ENCODE measurements at regions not wholly inside any gene's neighbourhood (a gene's known extent, or its start where the extent isn't known, plus 50 kb on each side); places are given as distances from the start of the nearest gene placed in this dataset.
A peak's percentile ranks its signal among the peaks of the same experiment; 100 is the strongest.
"Not testable (repeated sequence)": the region's sequence is repeated elsewhere in the genome, so short reads cannot be mapped to it uniquely, and the experiment has no call there.

GRCh38 chr5:101260857-101261256, 357.8 kb upstream of the ST8SIA4 start:
- Mint-ChIP-seq H3K27ac (no peak overlapping the region), H3K27me3 (peaks cover 4% of the 10 kb centered on the region), H3K9me3 (ENCODE audit: low read depth) (no peaks in the 10 kb centered on the region), H3K4me1 (no peaks in the 10 kb centered on the region), H3K36me3 (ENCODE audit: low read depth) (no peaks in the 10 kb centered on the region), H3K4me3 (no peak overlapping the region)
- intact Hi-C loops (cut with DNase I, micrococcal nuclease) = no loop called here
- ChIA-PET CTCF (interaction anchor here (0.6 kb wide), 1 partner anchor 742 kb away, joined by 3 read pairs; no protein-coding TSS in a partner anchor), POLR2A (no interaction called here)
- DNase-seq = no peak
- no peak for ATAC-seq

GRCh38 chr5:101253096-101253495, 350.0 kb upstream of the ST8SIA4 start:
- Mint-ChIP-seq H3K27me3 (peaks cover 3% of the 10 kb centered on the region), H3K36me3 (ENCODE audit: low read depth) (no peaks in the 10 kb centered on the region), H3K4me3 (no peak overlapping the region), H3K4me1 (no peaks in the 10 kb centered on the region), H3K9me3 (ENCODE audit: low read depth) (no peaks in the 10 kb centered on the region), H3K27ac (no peak overlapping the region)
- ChIA-PET POLR2A (no interaction called here), CTCF (no interaction called here)
- DNase-seq = no peak
- intact Hi-C loops (cut with DNase I, micrococcal nuclease) = no loop called here
- ATAC-seq = no peak

- ATAC-seq (no peak), DNase-seq (no peak)
- ChIA-PET POLR2A (no interaction called here), CTCF (no interaction called here)
- intact Hi-C loops (cut with DNase I, micrococcal nuclease) = no loop called here
- Mint-ChIP-seq H3K27me3 (peaks cover 6% of the 10 kb centered on the region), H3K4me1 (no peaks in the 10 kb centered on the region), H3K27ac (no peak overlapping the region), H3K9me3 (ENCODE audit: low read depth) (peaks cover 2% of the 10 kb centered on the region), H3K4me3 (no peak overlapping the region), H3K36me3 (ENCODE audit: low read depth) (no peaks in the 10 kb centered on the region)
Observed at GRCh38 chr5:101244621-101245020, 341.5 kb upstream of the ST8SIA4 start.

DNA sequence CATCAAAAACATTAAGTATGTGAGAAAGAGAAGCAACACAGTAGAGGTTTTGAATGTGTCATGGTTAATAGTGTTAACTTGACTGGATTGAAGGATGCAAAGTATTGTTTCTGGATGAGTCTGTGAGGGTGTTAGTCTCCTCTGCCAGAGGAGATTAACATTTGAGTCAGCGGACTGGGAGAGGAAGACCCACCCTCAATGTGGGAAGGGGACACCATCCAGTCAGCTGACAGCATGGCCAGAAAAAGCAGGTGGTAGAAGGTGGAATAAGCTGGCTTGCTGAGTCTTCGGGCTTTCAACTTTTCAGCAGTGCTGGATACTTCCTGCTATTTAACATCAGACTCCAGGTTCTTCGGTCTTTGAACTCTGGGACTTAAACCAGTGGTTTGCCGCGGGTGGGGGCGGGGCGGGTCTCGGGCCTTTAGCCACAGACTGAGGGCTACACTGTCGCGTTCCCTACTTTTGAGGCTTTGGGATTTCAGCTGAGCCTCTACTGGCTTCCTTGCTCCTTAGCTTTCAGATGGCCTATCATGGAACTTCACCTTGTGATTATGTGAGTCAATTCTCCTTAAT, 309.9 kb upstream of the ST8SIA4 start:
- H3K27me3 Mint-ChIP-seq = peaks cover 5% of the 10 kb centered on the region
- H3K27ac Mint-ChIP-seq = no peak overlapping the region
- no peaks in the 10 kb centered on the region for H3K9me3 Mint-ChIP-seq (ENCODE audit: low read depth)
- ChIA-PET POLR2A (no interaction called here), CTCF (no interaction called here)
- H3K36me3 Mint-ChIP-seq (ENCODE audit: low read depth) = no peaks in the 10 kb centered on the region
- H3K4me1 Mint-ChIP-seq = no peaks in the 10 kb centered on the region
- intact Hi-C loops (cut with DNase I, micrococcal nuclease) = no loop called here
- no peak overlapping the region for H3K4me3 Mint-ChIP-seq
- ATAC-seq (no peak), DNase-seq (no peak)

DNA sequence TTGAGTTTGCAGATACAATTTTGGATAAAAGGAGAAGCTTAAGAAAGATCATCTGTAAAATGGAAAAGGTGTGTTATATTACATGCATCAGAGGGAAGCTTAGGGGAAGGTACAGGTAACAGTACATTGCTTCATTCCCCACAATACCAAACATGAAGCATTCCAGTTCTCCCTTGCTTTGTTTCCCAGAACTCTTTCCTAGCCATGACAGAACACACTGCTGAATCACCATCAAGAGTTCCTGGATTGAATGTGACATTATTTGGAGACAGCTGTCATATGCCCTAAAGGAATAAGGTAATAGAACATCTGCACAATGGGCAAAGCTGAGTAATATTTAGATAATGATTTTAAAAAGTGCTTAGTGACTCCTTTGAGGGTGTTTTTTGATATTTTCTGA, 303.5 kb upstream of the ST8SIA4 start:
- ChIA-PET CTCF (no interaction called here), POLR2A (no interaction called here)
- H3K27me3 Mint-ChIP-seq = peaks cover 7% of the 10 kb centered on the region
- no peak overlapping the region for H3K4me3 Mint-ChIP-seq
- no peaks in the 10 kb centered on the region for H3K9me3 Mint-ChIP-seq (ENCODE audit: low read depth)
- no peaks in the 10 kb centered on the region for H3K36me3 Mint-ChIP-seq (ENCODE audit: low read depth)
- DNase-seq (no peak), ATAC-seq (no peak)
- no peaks in the 10 kb centered on the region for H3K4me1 Mint-ChIP-seq
- intact Hi-C loops (cut with DNase I, micrococcal nuclease) = no loop called here
- H3K27ac Mint-ChIP-seq = no peak overlapping the region

GRCh38 chr5:101205065-101205464, 302.0 kb upstream of the ST8SIA4 start:
- POLR2A ChIA-PET; ATAC-seq; H3K36me3 Mint-ChIP-seq (ENCODE audit: low read depth); CTCF ChIA-PET; intact Hi-C loops (cut with DNase I, micrococcal nuclease); H3K9me3 Mint-ChIP-seq (ENCODE audit: low read depth); H3K27me3 Mint-ChIP-seq; H3K4me3 Mint-ChIP-seq; H3K27ac Mint-ChIP-seq; H3K4me1 Mint-ChIP-seq; DNase-seq: not testable (repeated sequence)

- POLR2A ChIA-PET; DNase-seq; H3K36me3 Mint-ChIP-seq (ENCODE audit: low read depth); intact Hi-C loops (cut with DNase I, micrococcal nuclease); H3K27me3 Mint-ChIP-seq; CTCF ChIA-PET; H3K27ac Mint-ChIP-seq; H3K4me3 Mint-ChIP-seq; H3K4me1 Mint-ChIP-seq; ATAC-seq: not testable (repeated sequence)
- H3K9me3 Mint-ChIP-seq (ENCODE audit: low read depth) = peaks cover 11% of the 10 kb centered on the region
Observed at GRCh38 chr5:101180365-101180764, 277.3 kb upstream of the ST8SIA4 start.

DNA sequence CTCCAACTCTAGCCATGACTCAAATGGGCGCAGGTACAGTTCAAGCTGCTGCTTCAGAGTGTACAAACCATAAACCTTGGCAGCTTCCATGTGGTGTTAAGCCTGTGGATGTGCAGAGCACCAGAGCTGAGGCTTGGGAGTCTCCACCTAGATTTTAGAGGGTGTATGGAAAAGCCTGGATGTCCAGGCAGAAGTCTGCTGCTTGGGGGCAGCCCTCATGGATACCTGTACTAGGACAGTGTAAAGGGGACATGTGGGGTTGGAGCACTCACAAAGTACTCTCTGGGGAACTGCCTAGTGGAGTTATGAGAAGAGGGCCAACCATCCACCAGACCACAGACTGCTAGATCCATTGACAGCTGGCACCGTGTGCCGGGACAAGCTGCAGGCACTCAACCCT, 273.5 kb upstream of the ST8SIA4 start:
- peaks cover 11% of the 10 kb centered on the region for H3K9me3 Mint-ChIP-seq (ENCODE audit: low read depth)
- intact Hi-C loops (cut with DNase I, micrococcal nuclease) = no loop called here
- no peak overlapping the region for H3K27ac Mint-ChIP-seq
- ChIA-PET CTCF (interaction anchor here (0.9 kb wide), 1 partner anchor 14 kb away, joined by 3 read pairs; no protein-coding TSS in a partner anchor), POLR2A (no interaction called here)
- ATAC-seq = no peak
- H3K4me3 Mint-ChIP-seq = no peak overlapping the region
- no peak for DNase-seq
- no peaks in the 10 kb centered on the region for H3K36me3 Mint-ChIP-seq (ENCODE audit: low read depth)
- no peaks in the 10 kb centered on the region for H3K27me3 Mint-ChIP-seq
- H3K4me1 Mint-ChIP-seq = no peaks in the 10 kb centered on the region

DNA sequence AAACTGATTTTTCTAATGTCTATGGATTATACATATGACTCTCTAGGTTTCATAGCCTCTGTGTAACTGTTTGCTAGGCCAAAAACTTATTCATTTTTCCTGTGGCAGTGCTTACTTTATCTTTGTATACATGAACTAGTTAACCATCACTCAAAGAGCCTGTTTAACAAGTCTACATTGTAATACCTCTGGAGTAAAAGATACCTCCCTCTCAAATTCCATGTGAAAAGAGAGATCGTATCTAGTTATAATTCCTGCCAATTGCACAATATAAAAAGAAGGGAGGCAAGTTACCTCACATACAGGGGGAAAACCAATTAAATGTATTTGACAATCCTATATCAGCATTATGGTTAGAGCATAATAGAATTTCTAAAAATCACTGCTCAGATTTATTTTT, 271.9 kb upstream of the ST8SIA4 start:
- DNase-seq (no peak), ATAC-seq (no peak)
- H3K27me3 Mint-ChIP-seq = no peaks in the 10 kb centered on the region
- no peak overlapping the region for H3K27ac Mint-ChIP-seq
- H3K36me3 Mint-ChIP-seq (ENCODE audit: low read depth) = no peaks in the 10 kb centered on the region
- no peak overlapping the region for H3K4me3 Mint-ChIP-seq
- intact Hi-C loops (cut with DNase I, micrococcal nuclease) = no loop called here
- H3K9me3 Mint-ChIP-seq (ENCODE audit: low read depth) = peaks cover 11% of the 10 kb centered on the region
- CTCF ChIA-PET = interaction anchor here (1.0 kb wide), 1 partner anchor 11 kb away, joined by 3 read pairs; no protein-coding TSS in a partner anchor
- H3K4me1 Mint-ChIP-seq = no peaks in the 10 kb centered on the region
- POLR2A ChIA-PET = no interaction called here

DNA sequence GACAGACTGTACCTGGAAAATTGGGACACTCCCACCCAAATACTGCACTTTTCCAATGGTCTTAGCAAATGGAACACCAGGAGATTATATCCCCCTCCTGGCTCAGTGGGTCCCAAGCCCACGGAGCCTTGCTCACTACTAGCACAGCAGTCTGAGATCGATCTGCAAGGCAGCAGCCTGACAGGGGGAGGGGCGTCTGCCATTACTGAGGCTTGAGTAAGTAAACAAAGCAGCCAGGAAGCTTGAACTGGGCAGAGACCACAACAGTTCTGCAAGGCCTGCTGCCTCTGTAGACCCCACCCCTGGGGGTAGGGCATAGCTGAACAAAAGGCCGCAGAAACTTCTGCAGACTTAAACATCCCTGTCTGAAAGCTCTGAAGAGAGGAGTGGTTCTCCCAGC, 260.0 kb upstream of the ST8SIA4 start:
- CTCF ChIA-PET = interaction anchor here (1.2 kb wide), 1 partner anchor 13 kb away, joined by 3 read pairs; no protein-coding TSS in a partner anchor
- intact Hi-C loops (cut with DNase I, micrococcal nuclease) = no loop called here
- no peak for ATAC-seq
- Mint-ChIP-seq H3K4me1 (no peaks in the 10 kb centered on the region), H3K27me3 (peaks cover 7% of the 10 kb centered on the region), H3K4me3 (no peak overlapping the region), H3K27ac (no peak overlapping the region), H3K9me3 (ENCODE audit: low read depth) (peaks cover 2% of the 10 kb centered on the region), H3K36me3 (ENCODE audit: low read depth) (no peaks in the 10 kb centered on the region)
- no peak for DNase-seq
- POLR2A ChIA-PET = no interaction called here

- ChIA-PET POLR2A (no interaction called here), CTCF (no interaction called here)
- Mint-ChIP-seq H3K9me3 (ENCODE audit: low read depth) (no peaks in the 10 kb centered on the region), H3K4me1 (no peaks in the 10 kb centered on the region), H3K4me3 (no peak overlapping the region), H3K27me3 (peaks cover 4% of the 10 kb centered on the region), H3K27ac (no peak overlapping the region), H3K36me3 (ENCODE audit: low read depth) (peaks cover 2% of the 10 kb centered on the region)
- ATAC-seq (no peak), DNase-seq (no peak)
- intact Hi-C loops (cut with DNase I, micrococcal nuclease) = no loop called here
Observed at GRCh38 chr5:101160002-101160401, 256.9 kb upstream of the ST8SIA4 start.

GRCh38 chr5:101159006-101159405, 255.9 kb upstream of the ST8SIA4 start:
- H3K9me3 Mint-ChIP-seq (ENCODE audit: low read depth) = no peaks in the 10 kb centered on the region
- POLR2A ChIA-PET = no interaction called here
- no peak for ATAC-seq

DNA sequence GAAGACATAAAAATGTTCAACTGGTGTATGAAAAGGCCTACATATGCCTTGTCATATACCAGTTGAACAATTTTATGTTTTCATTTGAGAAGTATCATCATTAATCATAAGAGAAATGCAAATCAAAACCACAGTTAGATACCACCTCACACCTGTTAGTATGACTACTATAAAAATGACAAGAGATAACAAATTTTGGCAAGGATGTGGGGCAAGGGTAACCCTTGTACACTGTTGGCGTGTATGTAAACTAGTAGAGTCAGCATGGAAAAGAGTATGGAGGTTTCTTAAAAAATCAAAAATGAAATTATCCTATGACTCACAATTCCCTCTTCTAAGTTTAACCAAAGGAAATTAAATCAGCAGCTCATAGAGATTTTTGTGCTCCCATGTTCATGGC, 250.4 kb upstream of the ST8SIA4 start:
- no peaks in the 10 kb centered on the region for H3K9me3 Mint-ChIP-seq (ENCODE audit: low read depth)
- H3K36me3 Mint-ChIP-seq (ENCODE audit: low read depth) = peaks cover 2% of the 10 kb centered on the region
- H3K27ac Mint-ChIP-seq = no peak overlapping the region
- intact Hi-C loops (cut with DNase I, micrococcal nuclease) = no loop called here
- H3K4me3 Mint-ChIP-seq = no peak overlapping the region
- peak; percentile 83 for ATAC-seq
- CTCF ChIA-PET = no interaction called here
- no peaks in the 10 kb centered on the region for H3K27me3 Mint-ChIP-seq
- H3K4me1 Mint-ChIP-seq = peaks cover 5% of the 10 kb centered on the region
- POLR2A ChIA-PET = no interaction called here
- peak; percentile 8 for DNase-seq

More at GRCh38 chr5:101159006-101159405, 255.9 kb upstream of the ST8SIA4 start:
- peaks cover 2% of the 10 kb centered on the region for H3K36me3 Mint-ChIP-seq (ENCODE audit: low read depth)
- no peak overlapping the region for H3K27ac Mint-ChIP-seq
- intact Hi-C loops (cut with DNase I, micrococcal nuclease) = no loop called here
- H3K27me3 Mint-ChIP-seq = peaks cover 4% of the 10 kb centered on the region
- H3K4me3 Mint-ChIP-seq = no peak overlapping the region
- CTCF ChIA-PET = no interaction called here
- H3K4me1 Mint-ChIP-seq = no peaks in the 10 kb centered on the region
- DNase-seq = no peak

All from activated CD4-positive, alpha-beta T cell treated with anti-CD3 and anti-CD28 coated beads for 36 hours (primary cell).